Neural crest cell (in vitro differentiated cells): ENCODE measurements at regions not wholly inside any gene's neighbourhood (a gene's known extent, or its start where the extent isn't known, plus 50 kb on each side); places are given as distances from the start of the nearest gene placed in this dataset.

ENCODE experiments used
- DNase-seq: peaks from one replicate; pipeline ENCODE4 v3.0.0; 2021; ENCODE audit warnings: low read depth, mixed read lengths, low spot score
- H3K27ac Mint-ChIP-seq: one replicate; pipeline ENCODE4 v1.8.0; 2021; ENCODE audit warnings: mild to moderate bottlenecking, mixed read lengths; ENCODE audit not compliant: unreplicated experiment
- H3K27me3 Mint-ChIP-seq: 2 replicates; pipeline ENCODE4 v1.8.0; 2021; ENCODE audit warnings: low read depth, mild to moderate bottlenecking, mixed read lengths
- H3K36me3 Mint-ChIP-seq: 2 replicates; pipeline ENCODE4 v1.8.0; 2021; ENCODE audit warnings: low read depth, mild to moderate bottlenecking, mixed read lengths
- H3K4me1 Mint-ChIP-seq: 2 replicates; pipeline ENCODE4 v1.8.0; 2021; ENCODE audit warnings: mixed read lengths
- H3K4me3 Mint-ChIP-seq: one replicate; pipeline ENCODE4 v1.8.0; 2021; ENCODE audit warnings: mild to moderate bottlenecking, mixed read lengths
- H3K9me3 Mint-ChIP-seq: 2 replicates; pipeline ENCODE4 v1.8.0; 2021; ENCODE audit warnings: mixed read lengths
- CTCF ChIP-seq: fragments of 200-600 bp; sonication (generic); conservative IDR thresholded peaks from 2 replicates; pipeline ENCODE4 v1.5.0; 2021; ENCODE audit warnings: antibody characterized with exemption, mild to moderate bottlenecking

- no peak for TF ChIP-seq CTCF
- Mint-ChIP-seq H3K4me1 (peaks cover 4% of the 10 kb centered on the region), H3K36me3 (no peaks in the 10 kb centered on the region), H3K4me3 (no peak overlapping the region), H3K27me3 (no peaks in the 10 kb centered on the region), H3K9me3 (peaks cover 6% of the 10 kb centered on the region), H3K27ac (no peak overlapping the region)
- DNase-seq = no peak
These were observed 265.7 kb upstream of the HS6ST1 start for GRCh38 chr2:128584296-128584890.

- no peaks in the 10 kb centered on the region for H3K36me3 Mint-ChIP-seq
- DNase-seq = no peak
- TF ChIP-seq CTCF = no peak
- H3K4me3 Mint-ChIP-seq = no peak overlapping the region
- H3K27ac Mint-ChIP-seq = no peak overlapping the region
- peaks cover 4% of the 10 kb centered on the region for H3K4me1 Mint-ChIP-seq
- no peaks in the 10 kb centered on the region for H3K27me3 Mint-ChIP-seq
- H3K9me3 Mint-ChIP-seq = peaks cover 6% of the 10 kb centered on the region
These were observed 267.0 kb upstream of the HS6ST1 start for GRCh38 chr2:128585706-128586105.

- Mint-ChIP-seq H3K4me1 (peaks cover 10% of the 10 kb centered on the region), H3K4me3 (no peak overlapping the region), H3K27me3 (no peaks in the 10 kb centered on the region), H3K27ac (no peak overlapping the region), H3K36me3 (no peaks in the 10 kb centered on the region), H3K9me3 (peaks cover 3% of the 10 kb centered on the region)
- no peak for DNase-seq
- TF ChIP-seq CTCF = no peak
These were observed 271.0 kb upstream of the HS6ST1 start for GRCh38 chr2:128589681-128590080.

GRCh38 chr2:128590309-128591021 is 271.8 kb upstream of the HS6ST1 start:
- H3K4me1 Mint-ChIP-seq = peaks cover 10% of the 10 kb centered on the region
- H3K36me3 Mint-ChIP-seq = no peaks in the 10 kb centered on the region
- no peak overlapping the region for H3K4me3 Mint-ChIP-seq
- no peak for TF ChIP-seq CTCF
- H3K27me3 Mint-ChIP-seq = no peaks in the 10 kb centered on the region
- DNase-seq = no peak
- no peak overlapping the region for H3K27ac Mint-ChIP-seq
- peaks cover 2% of the 10 kb centered on the region for H3K9me3 Mint-ChIP-seq

- no peak overlapping the region for H3K4me3 Mint-ChIP-seq
- H3K4me1 Mint-ChIP-seq = peaks cover 10% of the 10 kb centered on the region
- no peaks in the 10 kb centered on the region for H3K36me3 Mint-ChIP-seq
- TF ChIP-seq CTCF = no peak
- no peak overlapping the region for H3K27ac Mint-ChIP-seq
- DNase-seq = no peak
- no peaks in the 10 kb centered on the region for H3K9me3 Mint-ChIP-seq
- H3K27me3 Mint-ChIP-seq = no peaks in the 10 kb centered on the region
These were observed 272.6 kb upstream of the HS6ST1 start for GRCh38 chr2:128591022-128591860.
